GM12878 (cell line): ENCODE measurements at regions not wholly inside any gene's neighbourhood (a gene's known extent, or its start where the extent isn't known, plus 50 kb on each side); places are given as distances from the start of the nearest gene placed in this dataset.

Experiments
- ATAC-seq: fragments of 200-7000 bp; cut with Tn5 transposase; 3 replicates; pipeline ENCODE4 v1.9.1; 2020; ENCODE audit warnings: mild to moderate bottlenecking, moderate library complexity
- BruUV-seq: library from RNA; stranded (reverse); fragments of 400-500 nt; replicated peaks from 2 replicates; lab custom pipeline; 2021; lab: Mats Ljungman, UMichigan
- CTCF ChIA-PET: fragments of 300-600 bp; sonication (Branson Sonifier 250); formaldehyde crosslinking; extraction: SDS; loops from one replicate; lab custom pipeline; 2021; ENCODE audit warnings: inconsistent platforms; lab: Yijun Ruan, JAX
- POLR2A ChIA-PET: fragments of 350-600 bp; formaldehyde crosslinking; extraction: SDS; loops from one replicate; lab custom pipeline; 2021; ENCODE audit warnings: inconsistent platforms; lab: Charles Lee
- RAD21 ChIA-PET: fragments of 300-600 bp; sonication (Branson Sonifier 250); formaldehyde crosslinking; loops from one replicate; lab custom pipeline; 2023; ENCODE audit warnings: antibody characterized with exemption; ENCODE audit not compliant: unreplicated experiment; lab: Charles Lee
- SMC1A ChIA-PET: fragments of 300-600 bp; sonication (Branson Sonifier 250); formaldehyde crosslinking; loops from one replicate; lab custom pipeline; 2023; ENCODE audit not compliant: unreplicated experiment, uncharacterized antibody; lab: Charles Lee
- DNase-seq: peaks from one replicate; pipeline ENCODE4 v3.0.0-alpha.2; 2011; ENCODE audit warnings: low read depth, low spot score
- FAIRE-seq: peaks from 3 replicates; lab custom pipeline; 2011; peaks lifted over from hg19 to GRCh38; lab: Jason Lieb, UNC
- H2AFZ ChIP-seq: 2 replicates; pipeline ENCODE4 v1.6.0; 2011; ENCODE audit warnings: low read depth, low read length, control low read depth; ENCODE audit not compliant: control insufficient read depth
- H3K27ac ChIP-seq: 2 replicates; pipeline ENCODE4 v1.5.1; 2011; ENCODE audit warnings: control low read depth; ENCODE audit not compliant: control insufficient read depth, insufficient read depth
- H3K27me3 ChIP-seq, 2 experiments: replicated peaks in 1 of 2; 2 replicates each; pipeline versions ENCODE4 v1.6.0 to v1.6.1; 2011; ENCODE audit warnings: low read length in 1 of 2; ENCODE audit not compliant: control insufficient read depth in 2 of 2, insufficient read depth in 2 of 2
- H3K36me3 ChIP-seq, 2 experiments: 2 replicates each; pipeline ENCODE4 v1.5.1; 2011; ENCODE audit warnings: low read length in 1 of 2; ENCODE audit not compliant: control insufficient read depth in 2 of 2, insufficient read depth in 2 of 2
- H3K4me1 ChIP-seq: 2 replicates; pipeline ENCODE4 v1.6.1; 2011; ENCODE audit warnings: mild to moderate bottlenecking, low read length, moderate library complexity, mixed read lengths; ENCODE audit not compliant: control insufficient read depth, insufficient read depth
- H3K4me2 ChIP-seq: 2 replicates; pipeline ENCODE4 v1.6.0; 2011; ENCODE audit warnings: control low read depth; ENCODE audit not compliant: control insufficient read depth, insufficient read depth
- H3K4me3 ChIP-seq: fragments of 200-600 bp; sonication (generic); 2 replicates; pipeline ENCODE4 v1.5.1; 2016
- H3K79me2 ChIP-seq: 2 replicates; pipeline ENCODE4 v1.6.0; 2011; ENCODE audit warnings: low read length; ENCODE audit not compliant: control insufficient read depth, insufficient read depth
- H3K9ac ChIP-seq: 2 replicates; pipeline ENCODE4 v1.8.0; 2011; ENCODE audit warnings: low read length, control low read depth, mixed read lengths; ENCODE audit not compliant: control insufficient read depth, insufficient read depth
- H3K9me3 ChIP-seq: replicated peaks from 3 replicates; pipeline ENCODE4 v1.5.1; 2011; ENCODE audit warnings: mild to moderate bottlenecking, low read length; ENCODE audit not compliant: control insufficient read depth, insufficient read depth
- H4K20me1 ChIP-seq: 2 replicates; pipeline ENCODE4 v1.6.0; 2011; ENCODE audit not compliant: control insufficient read depth, insufficient read depth
- ASH2L ChIP-seq: fragments of 300-600, 200-600 bp; sonication (generic); IDR thresholded peaks from 2 replicates; pipeline ENCODE4 v1.6.1; 2017; ENCODE audit warnings: low read depth, mild to moderate bottlenecking, borderline replicate concordance
- BRCA1 ChIP-seq: IDR thresholded peaks from 2 replicates; pipeline ENCODE4 v1.6.1; 2011; ENCODE audit warnings: low read depth, low read length, improper control_type of control experiment
- CHD1 ChIP-seq: IDR thresholded peaks from 2 replicates; pipeline ENCODE4 v1.6.1; 2012; ENCODE audit warnings: low read depth, low read length, improper control_type of control experiment
- CREM ChIP-seq: IDR thresholded peaks from 2 replicates; pipeline ENCODE4 v1.6.1; 2014; ENCODE audit warnings: antibody characterized with exemption, low read depth
- EED ChIP-seq: sonication (generic); IDR thresholded peaks from 2 replicates; pipeline ENCODE4 v1.6.1; 2016; ENCODE audit warnings: antibody characterized with exemption, low read depth
- FOXK2 ChIP-seq: fragments of 450-650 bp; IDR thresholded peaks from 2 replicates; pipeline ENCODE4 v1.6.1; 2017; ENCODE audit warnings: mild to moderate bottlenecking, moderate library complexity
- GATAD2B ChIP-seq: fragments of 450-650 bp; conservative IDR thresholded peaks from 2 replicates; pipeline ENCODE4 v1.6.1; 2017; ENCODE audit warnings: low read depth, mild to moderate bottlenecking, moderate library complexity
- IRF5 ChIP-seq: fragments of 450-650 bp; IDR thresholded peaks from 2 replicates; pipeline ENCODE4 v1.6.1; 2017; ENCODE audit warnings: borderline replicate concordance
- MYC ChIP-seq: IDR thresholded peaks from 2 replicates; pipeline ENCODE4 v1.6.1; 2011; ENCODE audit warnings: mild to moderate bottlenecking, low read length, moderate library complexity, inconsistent platforms; ENCODE audit not compliant: insufficient read depth, insufficient replicate concordance, insufficient read length, severe bottlenecking
- PKNOX1 ChIP-seq: fragments of 450-650 bp; IDR thresholded peaks from 2 replicates; pipeline ENCODE4 v1.6.1; 2016; ENCODE audit warnings: mild to moderate bottlenecking
- POLR2AphosphoS2 ChIP-seq: IDR thresholded peaks from 2 replicates; pipeline ENCODE4 v1.6.1; 2011; ENCODE audit warnings: low read depth, mild to moderate bottlenecking, low read length, improper control_type of control experiment, moderate library complexity
- RFX5 ChIP-seq: IDR thresholded peaks from 2 replicates; pipeline ENCODE4 v1.6.1; 2011; ENCODE audit warnings: low read depth, low read length, improper control_type of control experiment
- RUNX3 ChIP-seq: IDR thresholded peaks from 2 replicates; pipeline ENCODE4 v1.6.1; 2012; ENCODE audit warnings: low read length, inconsistent platforms
- SREBF1 ChIP-seq: IDR thresholded peaks from 2 replicates; pipeline ENCODE4 v1.6.1; 2012; ENCODE audit warnings: mild to moderate bottlenecking, low read length
- SRF ChIP-seq, 2 experiments: IDR thresholded peaks; 2 replicates each; pipeline ENCODE4 v1.6.1; 2011; ENCODE audit warnings: low read depth in 2 of 2, low read length in 2 of 2, mild to moderate bottlenecking in 1 of 2, moderate library complexity in 1 of 2
- YBX1 ChIP-seq: fragments of 450-650 bp; IDR thresholded peaks from 2 replicates; pipeline ENCODE4 v1.6.1; 2016; ENCODE audit warnings: antibody characterized with exemption
- ZNF207 ChIP-seq: fragments of 450-650 bp; IDR thresholded peaks from 2 replicates; pipeline ENCODE4 v1.6.1; 2014; ENCODE audit warnings: antibody characterized with exemption, mild to moderate bottlenecking, borderline replicate concordance
- whole genome bisulfite sequencing: methylation state at CpG from one replicate; pipeline ENCODE4 v1.1.6; 2016; ENCODE audit warnings: low lambda C conversion rate; ENCODE audit not compliant: insufficient replicate concordance, insufficient coverage; ENCODE audit errors: missing lambda C conversion rate; 5-methylcytosine and 5-hydroxymethylcytosine counted together
- in situ Hi-C: fragments of 300-500 bp; cut with MboI; formaldehyde crosslinking; loops from 9 replicates; pipeline ENCODE4 v1.14.3; 2018; ENCODE audit warnings: mixed read lengths
- intact Hi-C: fragments of 100-400 bp; cut with micrococcal nuclease; formaldehyde crosslinking; loops from one replicate; pipeline ENCODE4 v1.14.2; 2022; ENCODE audit not compliant: unreplicated experiment

GRCh38 chrX:45912316-45912715, 632.9 kb downstream of the ZNF674 start:
- ChIA-PET SMC1A (no interaction called here), RAD21 (no interaction called here), POLR2A (no interaction called here), CTCF (no interaction called here)
- TF ChIP-seq RUNX3 (no peak), ZNF207 (no peak), PKNOX1 (no peak), EED (no peak), IRF5 (no peak), SREBF1 (no peak), CHD1 (no peak), FOXK2 (no peak), RFX5 (no peak), GATAD2B (no peak), YBX1 (no peak), MYC (no peak), POLR2AphosphoS2 (no peak), BRCA1 (no peak), ASH2L (no peak), SRF (IDR thresholded peaks at IDR 0.05; ENCODE audit: low read depth in 2 of 2, low read length in 2 of 2) (no peak), CREM (no peak)
- FAIRE-seq (no peak), ATAC-seq (no peak), DNase-seq (no peak)
- no peak overlapping the region for H3K4me3 ChIP-seq
- H3K79me2 ChIP-seq: no peaks in the 10 kb centered on the region
- H3K36me3 ChIP-seq: no peaks in the 10 kb centered on the region
- no peaks in the 10 kb centered on the region for H3K9me3 ChIP-seq
- H3K4me2 ChIP-seq: no peak overlapping the region
- intact Hi-C loops: no loop called here
- no peak overlapping the region for H3K9ac ChIP-seq
- H2AFZ ChIP-seq: no peak overlapping the region
- H3K4me1 ChIP-seq: no peaks in the 10 kb centered on the region
- no peak overlapping the region for H3K27ac ChIP-seq
- no TSS peak for BruUV-seq
- no peaks in the 10 kb centered on the region for H4K20me1 ChIP-seq
- in situ Hi-C loops: no loop called here
- 48% methylated on average over 3 of the region's 3 CpGs for WGBS
- no peaks in the 10 kb centered on the region for H3K27me3 ChIP-seq
